HepG2 (cell line): ENCODE measurements at regions not wholly inside any gene's neighbourhood (a gene's known extent, or its start where the extent isn't known, plus 50 kb on each side); places are given as distances from the start of the nearest gene placed in this dataset.
"Not testable (repeated sequence)": the region's sequence is repeated elsewhere in the genome, so short reads cannot be mapped to it uniquely, and the experiment has no call there.

Experiments used
- ATF2 ChIP-seq: sonication (generic); formaldehyde crosslinking; IDR thresholded peaks from 2 replicates; pipeline ENCODE4 v1.4.0; 2020; ENCODE audit warnings: missing genetic modification reagents
- CAMTA2 ChIP-seq: sonication (generic); formaldehyde crosslinking; IDR thresholded peaks from 2 replicates; pipeline ENCODE4 v1.4.0; 2020; ENCODE audit warnings: mild to moderate bottlenecking, missing genetic modification reagents, borderline replicate concordance
- E2F5 ChIP-seq: sonication (generic); formaldehyde crosslinking; conservative IDR thresholded peaks from 2 replicates; pipeline ENCODE4 v1.4.0; 2020; ENCODE audit warnings: missing genetic modification reagents
- ELK4 ChIP-seq: sonication (generic); formaldehyde crosslinking; IDR thresholded peaks from 2 replicates; pipeline ENCODE4 v1.9.0; 2021; ENCODE audit warnings: missing genetic modification reagents, borderline replicate concordance
- NFE2L2 ChIP-seq: fragments of 150-350 bp; IDR thresholded peaks from 2 replicates; pipeline ENCODE4 v1.6.1; 2014; ENCODE audit warnings: low read length
- NFYB ChIP-seq: sonication (generic); formaldehyde crosslinking; IDR thresholded peaks from 2 replicates; pipeline ENCODE4 v1.4.0; 2020; ENCODE audit warnings: missing genetic modification reagents
- PBX3 ChIP-seq: sonication (generic); formaldehyde crosslinking; IDR thresholded peaks from 2 replicates; pipeline ENCODE4 v1.8.1; 2023; ENCODE audit warnings: missing genetic modification reagents, inconsistent platforms, borderline replicate concordance
- POLR2A ChIP-seq, 2 experiments: IDR thresholded peaks; 2 replicates each; pipeline ENCODE4 v1.6.1; 2011; ENCODE audit warnings: low read depth in 2 of 2, low read length in 2 of 2, mild to moderate bottlenecking in 1 of 2, moderate library complexity in 1 of 2; ENCODE audit not compliant: insufficient read depth in 1 of 2
- RNF2 ChIP-seq: fragments of 450-650 bp; conservative IDR thresholded peaks from 2 replicates; pipeline ENCODE4 v1.6.1; 2016; ENCODE audit warnings: low read depth
- SMAD1 ChIP-seq: sonication (generic); formaldehyde crosslinking; IDR thresholded peaks from 2 replicates; pipeline ENCODE4 v1.4.0; 2020; ENCODE audit warnings: missing genetic modification reagents, low read depth, mild to moderate bottlenecking, borderline replicate concordance
- ZNF121 ChIP-seq: sonication (generic); formaldehyde crosslinking; IDR thresholded peaks from 2 replicates; pipeline ENCODE4 v1.5.0; 2020; ENCODE audit warnings: mild to moderate bottlenecking, missing genetic modification reagents
- ZNF20 ChIP-seq: sonication (generic); formaldehyde crosslinking; IDR thresholded peaks from 2 replicates; pipeline ENCODE4 v1.4.0; 2020; ENCODE audit warnings: mild to moderate bottlenecking, moderate library complexity, missing genetic modification reagents
- ZNF567 ChIP-seq: sonication (generic); formaldehyde crosslinking; IDR thresholded peaks from 2 replicates; pipeline ENCODE4 v1.8.1; 2023; ENCODE audit warnings: mild to moderate bottlenecking, missing genetic modification reagents, borderline replicate concordance

GRCh38 chr9:138174954-138175353 is 297.4 kb downstream of the CACNA1B start:
- TF ChIP-seq E2F5 (CRISPR knock-in tag); RNF2; ATF2 (CRISPR knock-in tag); ZNF121 (CRISPR knock-in tag); ELK4 (CRISPR knock-in tag); POLR2A (IDR thresholded peaks at IDR 0.05; ENCODE audit: insufficient read depth in 1 of 2, low read depth in 2 of 2, low read length in 2 of 2); NFYB (CRISPR knock-in tag); ZNF567 (CRISPR knock-in tag); PBX3 (CRISPR knock-in tag); SMAD1 (CRISPR knock-in tag); NFE2L2; CAMTA2 (CRISPR knock-in tag); ZNF20 (CRISPR knock-in tag): not testable (repeated sequence)
